ENCODE measurements at regions not wholly inside any gene's neighbourhood (a gene's known extent, or its start where the extent isn't known, plus 50 kb on each side); places are given as distances from the start of the nearest gene placed in this dataset.
A peak's percentile ranks its signal among the peaks of the same experiment; 100 is the strongest.

DNA sequence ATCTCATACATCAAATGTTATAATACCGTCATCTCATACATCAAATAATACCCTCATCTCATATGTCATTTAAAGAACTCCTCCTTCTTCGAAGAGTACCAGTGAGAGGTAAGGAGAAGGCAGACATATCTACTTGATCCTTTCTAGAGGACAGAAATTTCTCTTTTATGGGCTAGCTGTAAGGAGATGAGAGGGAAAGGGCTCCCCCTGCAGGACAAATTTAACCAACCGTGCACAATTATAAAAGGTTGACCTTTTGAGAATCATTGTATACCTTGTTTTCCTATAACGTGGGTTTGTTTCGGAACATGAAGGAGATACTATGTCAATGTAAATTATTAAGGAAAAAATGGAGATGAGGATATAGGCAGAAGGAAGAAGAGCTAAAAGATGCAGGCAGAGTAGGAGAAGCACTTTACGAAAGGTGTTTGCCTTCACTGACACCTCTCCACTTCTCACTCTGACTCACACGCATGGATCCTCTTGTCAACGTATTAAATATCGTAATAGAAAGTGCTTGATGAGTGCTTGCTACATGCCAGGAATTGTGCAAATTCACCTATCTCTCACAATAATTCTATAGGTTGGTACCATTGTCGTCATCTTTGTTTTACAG is 465.9 kb upstream of the ERCC4 start (continued):
- TF ChIP-seq ZNF564 (CRISPR knock-in tag; IDR thresholded peaks at IDR 0.05): no peak
- no peak for TF ChIP-seq NFAT5 (CRISPR knock-in tag; IDR thresholded peaks at IDR 0.05)
- no peak for TF ChIP-seq ZFP41 (CRISPR knock-in tag; IDR thresholded peaks at IDR 0.05; ENCODE audit: borderline replicate concordance)
- no peak for TF ChIP-seq TBX3 (IDR thresholded peaks at IDR 0.05; ENCODE audit: borderline replicate concordance)
- no peak for TF ChIP-seq ATRX (CRISPR knock-in tag; IDR thresholded peaks at IDR 0.05; ENCODE audit: borderline replicate concordance)
- TF ChIP-seq DR1 (CRISPR knock-in tag; IDR thresholded peaks at IDR 0.05): no peak
- no peak for TF ChIP-seq ZNF580 (CRISPR knock-in tag; IDR thresholded peaks at IDR 0.05; ENCODE audit: borderline replicate concordance, low read depth)
- no peak for TF ChIP-seq SNRNP70 (IDR thresholded peaks at IDR 0.05; ENCODE audit: low read depth, low read length)
- no peak for TF ChIP-seq ZNF572 (CRISPR knock-in tag; IDR thresholded peaks at IDR 0.05)
- no peak for TF ChIP-seq ZBTB34 (CRISPR knock-in tag; IDR thresholded peaks at IDR 0.05)
- no peak for TF ChIP-seq GTF2F1 (IDR thresholded peaks at IDR 0.05; ENCODE audit: low read length)
- no peak for TF ChIP-seq NONO (IDR thresholded peaks at IDR 0.05)
- no peak for TF ChIP-seq NONO (CRISPR knock-in tag; conservative IDR thresholded peaks at IDR 0.05)
- no peak for TF ChIP-seq FOXK1 (CRISPR knock-in tag; IDR thresholded peaks at IDR 0.05; ENCODE audit: borderline replicate concordance, low read depth)
- no peak for TF ChIP-seq REPIN1 (CRISPR knock-in tag; IDR thresholded peaks at IDR 0.05; ENCODE audit: borderline replicate concordance, low read depth)
- no peak for TF ChIP-seq ZNF563 (CRISPR knock-in tag; IDR thresholded peaks at IDR 0.05)
- 0 out of 2 replicates have a peak, but pooled peaks have one; percentile 19 for TF ChIP-seq KLF12 (CRISPR knock-in tag; IDR thresholded peaks at IDR 0.05; ENCODE audit: borderline replicate concordance)
- TF ChIP-seq PHB2 (IDR thresholded peaks at IDR 0.05; ENCODE audit: partially characterized antibody): no peak
- TF ChIP-seq, protein P1, sequence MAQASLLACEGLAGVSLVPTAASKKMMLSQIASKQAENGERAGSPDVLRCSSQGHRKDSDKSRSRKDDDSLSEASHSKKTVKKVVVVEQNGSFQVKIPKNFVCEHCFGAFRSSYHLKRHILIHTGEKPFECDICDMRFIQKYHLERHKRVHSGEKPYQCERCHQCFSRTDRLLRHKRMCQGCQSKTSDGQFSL (CRISPR knock-in tag; IDR thresholded peaks at IDR 0.05): no peak
- TF ChIP-seq MXD4 (CRISPR knock-in tag; IDR thresholded peaks at IDR 0.05): no peak
- TF ChIP-seq ZNF335 (CRISPR knock-in tag; IDR thresholded peaks at IDR 0.05): no peak
- no peak for TF ChIP-seq ZFP90 (CRISPR knock-in tag; IDR thresholded peaks at IDR 0.05; ENCODE audit: borderline replicate concordance)
- no peak for TF ChIP-seq TCF7 (IDR thresholded peaks at IDR 0.05; ENCODE audit: low read depth)
